Pancreas (tissue), 10 donors: ENCODE measurements at regions not wholly inside any gene's neighbourhood (a gene's known extent, or its start where the extent isn't known, plus 50 kb on each side); places are given as distances from the start of the nearest gene placed in this dataset.

Experiments
- ATAC-seq, 4 donors: fragments of 200-7000 bp; cut with Tn5 transposase; one replicate each; pipeline versions ENCODE4 v1.8.0 to v1.9.1; 2020; ENCODE audit warnings: mild to moderate bottlenecking in 4 of 4, moderate library complexity in 4 of 4
- DNase-seq, 6 donors: peaks; one replicate each; pipeline ENCODE4 v3.0.0-alpha.2; 2020
- FAIRE-seq: peaks from 2 replicates; lab custom pipeline; 2012; peaks lifted over from hg19 to GRCh38; lab: Jason Lieb, UNC
- H3K27ac ChIP-seq, 4 donors: fragments of 200-600 bp; sonication (generic); 1 replicate in 3 of 4; 2 replicates in 1 of 4; pipeline versions ENCODE4 v1.5.0 to v1.8.0; 2020
- H3K27me3 ChIP-seq, 4 donors: fragments of 200-600 bp; one replicate each; pipeline ENCODE4 v1.8.0; 2021
- H3K36me3 ChIP-seq, 3 donors: fragments of 200-600 bp; sonication (generic) in 1 of 3; one replicate each; pipeline versions ENCODE4 v1.5.0 to v1.8.0; 2020 to 2021
- H3K4me1 ChIP-seq, 3 donors: fragments of 200-600 bp; one replicate each; pipeline ENCODE4 v1.8.0; 2021
- H3K4me3 ChIP-seq, 4 donors: fragments of 200-600 bp; sonication (generic) in 2 of 4; one replicate each; pipeline versions ENCODE4 v1.5.0 to v1.8.0; 2020 to 2021
- H3K9me3 ChIP-seq, 4 donors: fragments of 200-600 bp; one replicate each; pipeline ENCODE4 v1.8.0; 2021
- WGBS, 2 donors: extraction: QIAGEN DNeasy Blood & Tissue Kit; methylation state at CpG; one replicate each; pipeline ENCODE4 v1.1.7; 2013; 5-methylcytosine and 5-hydroxymethylcytosine counted together
- intact Hi-C, 3 donors: fragments of 100-400 bp; cut with DNase I; formaldehyde crosslinking; loops; one replicate each; pipeline versions ENCODE4 v1.11.1 to v1.14.2; 2022
- TF ChIP-seq, protein P1 (sequence below), 4 donors: fragments of 200-600 bp; sonication (generic) in 3 of 4; IDR thresholded peaks; one replicate each; pipeline versions ENCODE4 v1.5.0 to v1.8.0; 2021; ENCODE audit warnings: antibody characterized with exemption in 4 of 4
- donor health status: healthy with polysubstance abuse.
- donor health status: DM: no; HTN: no; CAD: no; lungs with moderate emphysema.
- donor health status: DM: no; HTN: no; CAD: no.
- donor health status: control.
- donor health status: control.
- donor health status: Bipolar disorder and iron deficiency.
- donor health status: DM: yes; HTN: yes; CAD: no.
- donor health status: DM: no; HTN: no; CAD: no.
- donor health status: DM: no; HTN: no; CAD: no.
- donor health status: DM: yes; HTN: yes; CAD: no.

- FAIRE-seq = no peak
- DNase-seq = no peak
Measured at GRCh38 chr6:105838171-105838570, 248.0 kb upstream of the PRDM1 start.

GRCh38 chr6:105836889-105837288 is 249.2 kb upstream of the PRDM1 start:
- intact Hi-C loops = no loop called here
- DNase-seq = no peak
- TF ChIP-seq, protein P1, sequence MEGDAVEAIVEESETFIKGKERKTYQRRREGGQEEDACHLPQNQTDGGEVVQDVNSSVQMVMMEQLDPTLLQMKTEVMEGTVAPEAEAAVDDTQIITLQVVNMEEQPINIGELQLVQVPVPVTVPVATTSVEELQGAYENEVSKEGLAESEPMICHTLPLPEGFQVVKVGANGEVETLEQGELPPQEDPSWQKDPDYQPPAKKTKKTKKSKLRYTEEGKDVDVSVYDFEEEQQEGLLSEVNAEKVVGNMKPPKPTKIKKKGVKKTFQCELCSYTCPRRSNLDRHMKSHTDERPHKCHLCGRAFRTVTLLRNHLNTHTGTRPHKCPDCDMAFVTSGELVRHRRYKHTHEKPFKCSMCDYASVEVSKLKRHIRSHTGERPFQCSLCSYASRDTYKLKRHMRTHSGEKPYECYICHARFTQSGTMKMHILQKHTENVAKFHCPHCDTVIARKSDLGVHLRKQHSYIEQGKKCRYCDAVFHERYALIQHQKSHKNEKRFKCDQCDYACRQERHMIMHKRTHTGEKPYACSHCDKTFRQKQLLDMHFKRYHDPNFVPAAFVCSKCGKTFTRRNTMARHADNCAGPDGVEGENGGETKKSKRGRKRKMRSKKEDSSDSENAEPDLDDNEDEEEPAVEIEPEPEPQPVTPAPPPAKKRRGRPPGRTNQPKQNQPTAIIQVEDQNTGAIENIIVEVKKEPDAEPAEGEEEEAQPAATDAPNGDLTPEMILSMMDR (IDR thresholded peaks at IDR 0.05) = no peak
- no peak for FAIRE-seq
- H3K27ac ChIP-seq = no peak overlapping the region
- WGBS, 2 donors = 70 to 77% methylated on average over 5 of the region's 5 CpGs
- no peak for ATAC-seq
- no peaks in the 10 kb centered on the region for H3K36me3 ChIP-seq
- H3K4me1 ChIP-seq = no peaks in the 10 kb centered on the region
- H3K27me3 ChIP-seq = no peaks in the 10 kb centered on the region
- H3K9me3 ChIP-seq = no peaks in the 10 kb centered on the region
- no peak overlapping the region for H3K4me3 ChIP-seq

More at GRCh38 chr6:105838171-105838570, 248.0 kb upstream of the PRDM1 start:
- H3K4me3 ChIP-seq = no peak overlapping the region
- H3K27ac ChIP-seq = no peak overlapping the region
- TF ChIP-seq, protein P1 (IDR thresholded peaks at IDR 0.05) = no peak
- H3K4me1 ChIP-seq = no peaks in the 10 kb centered on the region
- H3K27me3 ChIP-seq = no peaks in the 10 kb centered on the region
- 23 to 40% methylated on average over 1 of the region's 1 CpG for WGBS, 2 donors
- no peaks in the 10 kb centered on the region for H3K9me3 ChIP-seq
- no peaks in the 10 kb centered on the region for H3K36me3 ChIP-seq
- ATAC-seq = no peak
- intact Hi-C loops = no loop called here

DNA sequence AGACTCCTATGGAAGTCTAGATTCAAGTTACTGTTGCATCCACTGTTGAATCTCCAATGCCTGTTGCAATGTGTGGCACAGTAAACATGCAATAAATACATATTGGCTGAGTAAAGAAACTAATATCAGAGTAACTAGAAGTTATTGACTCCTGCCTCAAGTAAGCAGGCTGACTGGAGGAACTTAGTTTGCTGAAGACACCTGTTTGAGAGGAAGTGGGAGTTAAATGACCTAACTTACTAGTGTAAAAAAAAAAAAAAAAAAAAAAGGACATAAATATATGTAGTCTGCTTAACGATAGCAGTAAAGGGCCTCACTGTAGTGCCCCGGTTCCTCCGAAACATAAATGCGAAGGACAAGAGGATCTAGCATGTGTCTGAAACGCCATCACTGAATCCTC is 249.8 kb upstream of the PRDM1 start:
- Histone ChIP-seq H3K27me3 (no peaks in the 10 kb centered on the region), H3K9me3 (no peaks in the 10 kb centered on the region), H3K36me3 (no peaks in the 10 kb centered on the region), H3K4me1 (no peaks in the 10 kb centered on the region), H3K27ac (no peak overlapping the region), H3K4me3 (no peak overlapping the region)
- TF ChIP-seq, protein P1 (IDR thresholded peaks at IDR 0.05) = no peak
- 90 to 95% methylated on average over 5 of the region's 5 CpGs for WGBS, 2 donors
- FAIRE-seq (no peak), ATAC-seq (no peak), DNase-seq (no peak)
- intact Hi-C loops = no loop called here

GRCh38 chr6:105835373-105835772 is 250.8 kb upstream of the PRDM1 start:
- Histone ChIP-seq H3K4me3 (no peak overlapping the region), H3K27ac (no peak overlapping the region), H3K4me1 (no peaks in the 10 kb centered on the region), H3K9me3 (no peaks in the 10 kb centered on the region), H3K36me3 (no peaks in the 10 kb centered on the region), H3K27me3 (no peaks in the 10 kb centered on the region)
- intact Hi-C loops = no loop called here
- 60 to 72% methylated on average over 6 of the region's 6 CpGs for WGBS, 2 donors
- ATAC-seq (no peak), DNase-seq (no peak), FAIRE-seq (no peak)
- TF ChIP-seq, protein P1 (IDR thresholded peaks at IDR 0.05) = no peak

DNA sequence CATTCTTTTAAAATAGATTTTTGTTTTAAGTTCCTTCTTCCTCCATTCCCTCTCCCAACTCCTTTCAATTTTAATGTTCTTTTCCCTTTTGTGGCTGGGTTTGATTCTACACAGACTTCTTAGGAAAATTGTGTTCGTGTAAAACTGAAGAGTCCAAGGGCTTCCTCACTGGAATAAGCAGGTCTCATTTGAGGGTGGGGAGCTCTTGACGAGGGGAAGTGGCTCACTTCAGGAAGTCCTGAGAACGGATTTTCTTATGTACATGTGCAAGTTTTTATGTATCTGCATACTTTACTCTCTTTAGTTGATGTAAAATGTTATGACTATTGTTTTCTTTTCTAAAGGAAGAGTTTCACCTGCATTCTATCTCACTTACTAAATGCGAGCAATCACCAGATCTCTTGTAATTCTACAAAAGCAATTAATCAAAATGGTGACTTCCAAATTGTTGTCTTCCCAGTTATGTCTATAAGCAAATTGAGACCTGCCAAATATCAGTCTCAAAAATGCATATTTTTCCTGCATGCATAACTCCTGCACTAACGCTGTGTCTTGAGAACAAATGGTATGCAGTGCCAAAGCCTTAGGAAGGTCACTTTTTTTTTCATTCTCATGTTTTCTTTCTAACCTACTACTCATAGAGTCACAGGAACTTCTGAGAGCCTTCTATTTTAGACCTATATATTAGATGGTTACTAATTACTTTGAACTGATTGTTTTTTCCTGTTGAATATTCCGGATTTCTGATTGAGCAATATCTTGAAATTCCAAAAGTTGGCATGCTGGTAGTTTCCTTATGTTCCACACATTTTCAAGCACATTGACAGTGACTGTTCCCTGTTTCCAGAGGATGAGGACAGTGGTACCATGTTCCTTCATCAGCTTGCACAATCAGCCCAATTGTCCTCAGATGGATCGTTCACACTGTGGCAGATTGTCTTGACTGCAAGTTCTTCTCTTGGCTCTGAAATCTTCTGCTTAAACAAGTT is 251.9 kb upstream of the PRDM1 start:
- DNase-seq (no peak), FAIRE-seq (no peak), ATAC-seq (no peak)
- H3K27ac ChIP-seq = no peak overlapping the region
- no peaks in the 10 kb centered on the region for H3K27me3 ChIP-seq
- TF ChIP-seq, protein P1 (IDR thresholded peaks at IDR 0.05) = no peak
- H3K36me3 ChIP-seq = no peaks in the 10 kb centered on the region
- 72 to 74% methylated on average over 7 of the region's 7 CpGs for WGBS, 2 donors
- H3K4me1 ChIP-seq = no peaks in the 10 kb centered on the region
- H3K9me3 ChIP-seq = no peaks in the 10 kb centered on the region
- intact Hi-C loops = no loop called here
- no peak overlapping the region for H3K4me3 ChIP-seq
